ENCODE measurements at regions not wholly inside any gene's neighbourhood (a gene's known extent, or its start where the extent isn't known, plus 50 kb on each side); places are given as distances from the start of the nearest gene placed in this dataset.

DNA sequence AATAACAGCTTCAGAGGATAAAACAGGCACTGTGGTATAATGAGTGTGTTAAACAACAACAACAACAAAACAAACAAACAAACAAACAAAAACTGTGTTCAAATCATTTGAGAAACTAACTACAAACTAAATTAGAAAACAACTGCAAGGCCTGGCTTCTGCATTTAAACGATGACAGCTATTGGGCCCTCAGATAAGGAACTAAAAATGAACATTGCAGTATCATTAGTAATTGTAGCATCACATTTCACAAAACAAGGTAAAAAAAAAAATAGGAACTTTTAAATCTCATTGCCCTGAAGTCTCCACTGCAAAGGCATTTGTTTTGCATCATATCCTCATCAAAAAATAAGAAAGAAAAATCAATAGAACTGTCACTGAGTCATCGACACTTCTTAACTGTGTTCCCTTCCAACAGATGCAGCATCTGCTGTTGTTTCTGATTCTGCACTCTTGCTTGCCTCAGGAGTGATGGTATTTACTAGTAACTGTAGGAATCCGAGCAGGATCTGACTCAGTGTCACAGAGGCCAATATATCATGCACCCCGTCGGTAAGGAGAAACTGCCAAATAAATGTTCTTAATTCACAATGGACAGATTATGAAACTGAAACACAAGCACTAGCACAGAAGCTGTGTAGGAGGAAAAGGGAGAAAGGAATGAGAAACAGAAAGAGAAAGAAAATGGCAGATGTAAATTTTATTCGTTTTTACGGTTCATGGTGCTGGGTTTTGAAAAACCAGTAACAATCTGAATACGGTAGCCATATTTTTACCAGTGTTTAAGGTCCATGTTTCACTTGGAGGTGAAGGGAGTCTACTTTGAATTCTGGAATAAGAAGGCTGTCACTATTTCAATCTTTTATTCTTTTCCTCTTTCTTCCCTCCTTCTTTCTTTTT, 365.7 kb upstream of the EPHA7 start:
- Histone ChIP-seq H3K9me3 (no peaks in the 10 kb centered on the region), H3K36me3 (ENCODE audit: insufficient read depth in 1 of 2, low read depth in 1 of 2) (no peaks in the 10 kb centered on the region), H3K27me3 (ENCODE audit: insufficient read depth in 3 of 3, low read length in 2 of 3) (no peaks in the 10 kb centered on the region), H3K4me3 (peak overlapping the region; percentile 41), H3K27ac (no peak overlapping the region), H3K4me1 (no peaks in the 10 kb centered on the region)
- no peak for DNase-seq
- TF ChIP-seq, protein P1, sequence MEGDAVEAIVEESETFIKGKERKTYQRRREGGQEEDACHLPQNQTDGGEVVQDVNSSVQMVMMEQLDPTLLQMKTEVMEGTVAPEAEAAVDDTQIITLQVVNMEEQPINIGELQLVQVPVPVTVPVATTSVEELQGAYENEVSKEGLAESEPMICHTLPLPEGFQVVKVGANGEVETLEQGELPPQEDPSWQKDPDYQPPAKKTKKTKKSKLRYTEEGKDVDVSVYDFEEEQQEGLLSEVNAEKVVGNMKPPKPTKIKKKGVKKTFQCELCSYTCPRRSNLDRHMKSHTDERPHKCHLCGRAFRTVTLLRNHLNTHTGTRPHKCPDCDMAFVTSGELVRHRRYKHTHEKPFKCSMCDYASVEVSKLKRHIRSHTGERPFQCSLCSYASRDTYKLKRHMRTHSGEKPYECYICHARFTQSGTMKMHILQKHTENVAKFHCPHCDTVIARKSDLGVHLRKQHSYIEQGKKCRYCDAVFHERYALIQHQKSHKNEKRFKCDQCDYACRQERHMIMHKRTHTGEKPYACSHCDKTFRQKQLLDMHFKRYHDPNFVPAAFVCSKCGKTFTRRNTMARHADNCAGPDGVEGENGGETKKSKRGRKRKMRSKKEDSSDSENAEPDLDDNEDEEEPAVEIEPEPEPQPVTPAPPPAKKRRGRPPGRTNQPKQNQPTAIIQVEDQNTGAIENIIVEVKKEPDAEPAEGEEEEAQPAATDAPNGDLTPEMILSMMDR (IDR thresholded peaks at IDR 0.05), result no peak
- 29 to 52% (median 37%) methylated on average over 8 of the region's 8 CpGs for WGBS, 3 donors
- intact Hi-C loops (cut with DNase I), result no loop called here
- peak; percentile 49 to 77 (median 75) for ATAC-seq

GRCh38 chr6:93779086-93779841, 359.9 kb upstream of the EPHA7 start:
- no peak for ATAC-seq
- H3K4me3 ChIP-seq, result no peak overlapping the region

GRCh38 chr6:93759190-93759589, 339.8 kb upstream of the EPHA7 start:
- no peaks in the 10 kb centered on the region for H3K27me3 ChIP-seq (ENCODE audit: insufficient read depth in 3 of 3, low read length in 2 of 3)
- intact Hi-C loops (cut with DNase I), result no loop called here
- H3K27ac ChIP-seq, result no peak overlapping the region
- TF ChIP-seq, protein P1 (IDR thresholded peaks at IDR 0.05), result no peak
- 93 to 98% (median 94%) methylated on average over 2 of the region's 2 CpGs for WGBS, 3 donors
- no peaks in the 10 kb centered on the region for H3K36me3 ChIP-seq (ENCODE audit: insufficient read depth in 1 of 2, low read depth in 1 of 2)
- H3K9me3 ChIP-seq, result no peaks in the 10 kb centered on the region
- no peak overlapping the region for H3K4me3 ChIP-seq
- ATAC-seq, result no peak
- DNase-seq, result no peak
- H3K4me1 ChIP-seq, result no peaks in the 10 kb centered on the region

More at GRCh38 chr6:93779086-93779841, 359.9 kb upstream of the EPHA7 start:
- Histone ChIP-seq H3K27ac (no peak overlapping the region), H3K27me3 (ENCODE audit: insufficient read depth in 3 of 3, low read length in 2 of 3) (no peaks in the 10 kb centered on the region), H3K4me1 (no peaks in the 10 kb centered on the region), H3K36me3 (ENCODE audit: insufficient read depth in 1 of 2, low read depth in 1 of 2) (no peaks in the 10 kb centered on the region), H3K9me3 (no peaks in the 10 kb centered on the region)
- WGBS, 3 donors, result 36 to 45% (median 43%) methylated on average over 12 of the region's 12 CpGs
- DNase-seq, result no peak
- TF ChIP-seq, protein P1 (IDR thresholded peaks at IDR 0.05), result no peak
- intact Hi-C loops (cut with DNase I), result no loop called here

- TF ChIP-seq, protein P1 (IDR thresholded peaks at IDR 0.05), result no peak
- H3K4me3 ChIP-seq, result no peak overlapping the region
- no peaks in the 10 kb centered on the region for H3K36me3 ChIP-seq (ENCODE audit: insufficient read depth in 1 of 2, low read depth in 1 of 2)
- no peak overlapping the region for H3K27ac ChIP-seq
- no peaks in the 10 kb centered on the region for H3K27me3 ChIP-seq (ENCODE audit: insufficient read depth in 3 of 3, low read length in 2 of 3)
- ATAC-seq, result no peak
- 40 to 51% (median 47%) methylated on average over 2 of the region's 2 CpGs for WGBS, 3 donors
- no peaks in the 10 kb centered on the region for H3K9me3 ChIP-seq
- intact Hi-C loops (cut with DNase I), result no loop called here
- no peaks in the 10 kb centered on the region for H3K4me1 ChIP-seq
- DNase-seq, result no peak
Observed at GRCh38 chr6:93751969-93752368, 332.6 kb upstream of the EPHA7 start.

Measured in psoas muscle (tissue), 7 donors.